ENCODE measurements at regions not wholly inside any gene's neighbourhood (a gene's known extent, or its start where the extent isn't known, plus 50 kb on each side); places are given as distances from the start of the nearest gene placed in this dataset.

DNA sequence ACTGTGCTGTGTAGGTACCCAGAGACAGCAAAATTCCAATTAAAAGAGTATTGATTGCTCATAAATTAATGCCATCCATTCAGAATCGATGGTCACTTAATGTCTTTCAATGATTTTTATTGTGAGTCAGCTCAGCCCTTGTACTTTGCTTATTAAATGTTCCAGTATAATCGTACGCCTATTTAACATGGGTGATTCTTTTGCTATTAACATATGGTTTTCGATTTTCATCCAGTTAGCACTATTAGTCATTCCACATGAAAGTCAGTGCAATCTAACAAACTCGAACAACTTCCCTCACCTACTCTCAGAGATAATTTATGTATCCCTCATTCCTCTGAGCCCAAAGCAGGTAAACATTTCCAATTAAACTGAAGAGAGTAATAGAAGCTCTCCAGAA lies 109.6 kb upstream of the APP start:
- no peaks in the 10 kb centered on the region for H3K36me3 ChIP-seq (ENCODE audit: insufficient read depth, low read length)
- DNase-seq (ENCODE audit: low read depth) (no peak), FAIRE-seq (no peak)
- H3K4me1 ChIP-seq (ENCODE audit: insufficient read depth, low read length) = no peaks in the 10 kb centered on the region
- H3K4me2 ChIP-seq (ENCODE audit: low read length) = no peak overlapping the region
- Mint-ChIP-seq H3K9me3 (ENCODE audit: unreplicated experiment) (peaks cover 4% of the 10 kb centered on the region), H3K27me3 (ENCODE audit: low read depth, unreplicated experiment) (no peaks in the 10 kb centered on the region), H3K36me3 (ENCODE audit: low read depth, unreplicated experiment) (no peaks in the 10 kb centered on the region), H3K4me3 (ENCODE audit: unreplicated experiment) (no peak overlapping the region), H3K4me1 (ENCODE audit: low read depth, unreplicated experiment) (no peaks in the 10 kb centered on the region), H3K27ac (ENCODE audit: unreplicated experiment) (no peak overlapping the region)
- TF ChIP-seq, protein P1, sequence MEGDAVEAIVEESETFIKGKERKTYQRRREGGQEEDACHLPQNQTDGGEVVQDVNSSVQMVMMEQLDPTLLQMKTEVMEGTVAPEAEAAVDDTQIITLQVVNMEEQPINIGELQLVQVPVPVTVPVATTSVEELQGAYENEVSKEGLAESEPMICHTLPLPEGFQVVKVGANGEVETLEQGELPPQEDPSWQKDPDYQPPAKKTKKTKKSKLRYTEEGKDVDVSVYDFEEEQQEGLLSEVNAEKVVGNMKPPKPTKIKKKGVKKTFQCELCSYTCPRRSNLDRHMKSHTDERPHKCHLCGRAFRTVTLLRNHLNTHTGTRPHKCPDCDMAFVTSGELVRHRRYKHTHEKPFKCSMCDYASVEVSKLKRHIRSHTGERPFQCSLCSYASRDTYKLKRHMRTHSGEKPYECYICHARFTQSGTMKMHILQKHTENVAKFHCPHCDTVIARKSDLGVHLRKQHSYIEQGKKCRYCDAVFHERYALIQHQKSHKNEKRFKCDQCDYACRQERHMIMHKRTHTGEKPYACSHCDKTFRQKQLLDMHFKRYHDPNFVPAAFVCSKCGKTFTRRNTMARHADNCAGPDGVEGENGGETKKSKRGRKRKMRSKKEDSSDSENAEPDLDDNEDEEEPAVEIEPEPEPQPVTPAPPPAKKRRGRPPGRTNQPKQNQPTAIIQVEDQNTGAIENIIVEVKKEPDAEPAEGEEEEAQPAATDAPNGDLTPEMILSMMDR (IDR thresholded peaks at IDR 0.05; ENCODE audit: insufficient read depth, low read depth, low read length) = no peak
- no peak for TF ChIP-seq EZH2 (IDR thresholded peaks at IDR 0.05; ENCODE audit: insufficient read depth, low read length)
- H4K20me1 ChIP-seq (ENCODE audit: insufficient read depth, low read length) = no peaks in the 10 kb centered on the region
- H3K9ac ChIP-seq (ENCODE audit: low read length) = no peak overlapping the region
- H3K27ac ChIP-seq (ENCODE audit: low read depth, low read length) = no peak overlapping the region
- no peaks in the 10 kb centered on the region for H3K27me3 ChIP-seq (ENCODE audit: insufficient read depth, low read length)
- H3K9me3 ChIP-seq (ENCODE audit: insufficient read depth, low read depth, low read length) = no peaks in the 10 kb centered on the region
- H3K79me2 ChIP-seq (ENCODE audit: insufficient read depth, low read length) = no peaks in the 10 kb centered on the region
- H2AFZ ChIP-seq (ENCODE audit: low read depth, low read length) = no peak overlapping the region
- H3K4me3 ChIP-seq (ENCODE audit: insufficient read depth, low read depth, low read length) = no peak overlapping the region

DNA sequence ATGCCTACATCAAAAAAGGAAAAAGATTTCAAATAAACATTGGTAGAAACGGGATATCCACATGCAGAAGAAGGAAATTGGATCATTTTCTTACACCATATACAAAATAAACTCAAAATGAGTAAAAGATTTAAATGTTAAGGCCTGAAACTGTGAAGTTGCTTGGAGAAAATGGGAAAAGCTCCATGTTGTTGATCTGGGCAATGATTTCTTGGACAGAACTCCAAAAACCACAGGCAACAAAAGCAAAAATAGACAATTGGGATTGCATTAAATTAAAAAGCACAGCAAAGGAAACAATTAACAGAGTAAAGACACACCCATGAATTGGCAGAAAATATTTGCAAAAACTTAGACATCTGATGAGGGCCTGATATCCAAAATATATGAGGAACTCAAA lies 105.2 kb upstream of the APP start:
- no peaks in the 10 kb centered on the region for H4K20me1 ChIP-seq (ENCODE audit: insufficient read depth, low read length)

DNA sequence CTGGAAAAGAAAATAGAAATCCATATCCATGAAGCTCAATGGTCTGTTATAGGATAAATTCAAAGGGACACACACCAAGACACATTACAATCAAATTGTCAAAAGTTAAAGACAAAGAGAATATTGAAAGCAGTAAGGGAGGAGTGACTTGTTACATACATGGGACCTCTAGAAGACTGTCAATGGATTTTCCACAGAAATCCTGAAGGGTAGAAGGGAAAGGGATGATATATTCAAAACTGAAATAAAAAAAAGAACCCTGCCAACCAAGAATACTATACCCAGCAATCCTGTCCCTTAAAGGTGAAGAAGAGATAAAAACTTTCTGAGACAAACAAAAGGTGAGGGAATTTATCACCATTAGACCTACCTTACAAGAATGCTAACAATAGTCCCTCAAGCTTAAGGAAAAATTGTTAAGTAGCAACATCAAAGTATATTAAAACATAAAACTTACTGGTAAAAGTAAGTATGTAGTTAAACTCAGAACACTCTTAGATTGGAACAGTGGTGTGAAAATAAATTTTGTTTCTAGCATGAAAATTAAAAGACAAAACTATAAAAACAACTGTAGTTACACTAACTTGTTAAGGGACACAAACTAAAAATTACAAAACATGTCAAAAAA lies 103.2 kb upstream of the APP start:
- FAIRE-seq (no peak), DNase-seq (ENCODE audit: low read depth) (no peak)
- no peaks in the 10 kb centered on the region for H3K27me3 ChIP-seq (ENCODE audit: insufficient read depth, low read length)
- H3K27ac Mint-ChIP-seq (ENCODE audit: unreplicated experiment) = no peak overlapping the region
- peaks cover 14% of the 10 kb centered on the region for H3K9me3 Mint-ChIP-seq (ENCODE audit: unreplicated experiment)
- H3K36me3 ChIP-seq (ENCODE audit: insufficient read depth, low read length) = no peaks in the 10 kb centered on the region
- H3K9me3 ChIP-seq (ENCODE audit: insufficient read depth, low read depth, low read length) = peaks cover 3% of the 10 kb centered on the region
- H4K20me1 ChIP-seq (ENCODE audit: insufficient read depth, low read length) = no peaks in the 10 kb centered on the region
- H3K4me3 ChIP-seq (ENCODE audit: insufficient read depth, low read depth, low read length) = no peak overlapping the region
- H3K27ac ChIP-seq (ENCODE audit: low read depth, low read length) = no peak overlapping the region
- no peak overlapping the region for H3K4me2 ChIP-seq (ENCODE audit: low read length)
- no peaks in the 10 kb centered on the region for H3K79me2 ChIP-seq (ENCODE audit: insufficient read depth, low read length)
- peaks cover 3% of the 10 kb centered on the region for H3K36me3 Mint-ChIP-seq (ENCODE audit: low read depth, unreplicated experiment)
- no peak overlapping the region for H3K9ac ChIP-seq (ENCODE audit: low read length)
- TF ChIP-seq, protein P1 (IDR thresholded peaks at IDR 0.05; ENCODE audit: insufficient read depth, low read depth, low read length) = no peak
- TF ChIP-seq EZH2 (IDR thresholded peaks at IDR 0.05; ENCODE audit: insufficient read depth, low read length) = no peak
- H3K4me1 ChIP-seq (ENCODE audit: insufficient read depth, low read length) = no peaks in the 10 kb centered on the region
- H3K27me3 Mint-ChIP-seq (ENCODE audit: low read depth, unreplicated experiment) = no peaks in the 10 kb centered on the region
- H3K4me1 Mint-ChIP-seq (ENCODE audit: low read depth, unreplicated experiment) = no peaks in the 10 kb centered on the region
- no peak overlapping the region for H2AFZ ChIP-seq (ENCODE audit: low read depth, low read length)
- H3K4me3 Mint-ChIP-seq (ENCODE audit: unreplicated experiment) = no peak overlapping the region

More for the DNA sequence above, 105.2 kb upstream of the APP start:
- TF ChIP-seq EZH2 (IDR thresholded peaks at IDR 0.05; ENCODE audit: insufficient read depth, low read length) = no peak
- TF ChIP-seq, protein P1 (IDR thresholded peaks at IDR 0.05; ENCODE audit: insufficient read depth, low read depth, low read length) = no peak
- FAIRE-seq (no peak), DNase-seq (ENCODE audit: low read depth) (no peak)
- Histone ChIP-seq H3K4me3 (ENCODE audit: insufficient read depth, low read depth, low read length) (no peak overlapping the region), H3K27me3 (ENCODE audit: insufficient read depth, low read length) (no peaks in the 10 kb centered on the region), H3K9me3 (ENCODE audit: insufficient read depth, low read depth, low read length) (peaks cover 3% of the 10 kb centered on the region), H3K27ac (ENCODE audit: low read depth, low read length) (no peak overlapping the region), H3K4me1 (ENCODE audit: insufficient read depth, low read length) (no peaks in the 10 kb centered on the region), H3K9ac (ENCODE audit: low read length) (no peak overlapping the region), H3K4me2 (ENCODE audit: low read length) (no peak overlapping the region), H2AFZ (ENCODE audit: low read depth, low read length) (no peak overlapping the region), H3K36me3 (ENCODE audit: insufficient read depth, low read length) (no peaks in the 10 kb centered on the region), H3K79me2 (ENCODE audit: insufficient read depth, low read length) (no peaks in the 10 kb centered on the region)
- Mint-ChIP-seq H3K9me3 (ENCODE audit: unreplicated experiment) (peaks cover 11% of the 10 kb centered on the region), H3K27me3 (ENCODE audit: low read depth, unreplicated experiment) (no peaks in the 10 kb centered on the region), H3K4me1 (ENCODE audit: low read depth, unreplicated experiment) (no peaks in the 10 kb centered on the region), H3K4me3 (ENCODE audit: unreplicated experiment) (no peak overlapping the region), H3K27ac (ENCODE audit: unreplicated experiment) (no peak overlapping the region), H3K36me3 (ENCODE audit: low read depth, unreplicated experiment) (peaks cover 3% of the 10 kb centered on the region)
